ENCODE measurements at regions not wholly inside any gene's neighbourhood (a gene's known extent, or its start where the extent isn't known, plus 50 kb on each side); places are given as distances from the start of the nearest gene placed in this dataset.
"Not testable (repeated sequence)": the region's sequence is repeated elsewhere in the genome, so short reads cannot be mapped to it uniquely, and the experiment has no call there.

GRCh38 chr16:26856791-26857190 lies 209.9 kb upstream of the C16orf82 start:
- TF ChIP-seq, protein P1, sequence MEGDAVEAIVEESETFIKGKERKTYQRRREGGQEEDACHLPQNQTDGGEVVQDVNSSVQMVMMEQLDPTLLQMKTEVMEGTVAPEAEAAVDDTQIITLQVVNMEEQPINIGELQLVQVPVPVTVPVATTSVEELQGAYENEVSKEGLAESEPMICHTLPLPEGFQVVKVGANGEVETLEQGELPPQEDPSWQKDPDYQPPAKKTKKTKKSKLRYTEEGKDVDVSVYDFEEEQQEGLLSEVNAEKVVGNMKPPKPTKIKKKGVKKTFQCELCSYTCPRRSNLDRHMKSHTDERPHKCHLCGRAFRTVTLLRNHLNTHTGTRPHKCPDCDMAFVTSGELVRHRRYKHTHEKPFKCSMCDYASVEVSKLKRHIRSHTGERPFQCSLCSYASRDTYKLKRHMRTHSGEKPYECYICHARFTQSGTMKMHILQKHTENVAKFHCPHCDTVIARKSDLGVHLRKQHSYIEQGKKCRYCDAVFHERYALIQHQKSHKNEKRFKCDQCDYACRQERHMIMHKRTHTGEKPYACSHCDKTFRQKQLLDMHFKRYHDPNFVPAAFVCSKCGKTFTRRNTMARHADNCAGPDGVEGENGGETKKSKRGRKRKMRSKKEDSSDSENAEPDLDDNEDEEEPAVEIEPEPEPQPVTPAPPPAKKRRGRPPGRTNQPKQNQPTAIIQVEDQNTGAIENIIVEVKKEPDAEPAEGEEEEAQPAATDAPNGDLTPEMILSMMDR (IDR thresholded peaks at IDR 0.05; ENCODE audit: borderline replicate concordance, control extremely low read depth, extremely low read depth, insufficient read depth, missing control alignments) = no peak
- in situ Hi-C loops (cut with MboI; ENCODE audit: low sequenced_read_pairs, unreplicated experiment) = no loop called here
- no peak for DNase-seq (ENCODE audit: low spot score)

DNA sequence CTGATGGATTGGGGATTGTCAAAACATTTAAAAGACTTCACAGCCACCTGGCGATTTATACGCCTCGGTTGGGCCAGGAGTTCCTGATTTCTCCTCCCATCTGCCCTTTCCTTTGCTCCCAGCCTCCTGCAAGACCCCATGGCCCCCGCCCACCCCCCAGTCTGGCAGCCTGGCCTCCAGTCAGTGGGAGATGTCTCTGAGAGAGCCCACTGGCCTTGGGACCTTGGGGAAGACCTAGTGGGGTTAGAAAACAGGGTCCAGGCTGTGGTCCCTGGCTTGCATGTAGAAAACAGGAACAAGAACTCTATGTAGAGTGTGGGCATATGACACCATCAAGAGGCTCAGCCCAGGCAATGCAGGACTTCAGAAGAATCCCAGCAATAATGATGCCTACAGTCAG lies 209.4 kb upstream of the C16orf82 start:
- TF ChIP-seq, protein P1 (IDR thresholded peaks at IDR 0.05; ENCODE audit: borderline replicate concordance, control extremely low read depth, extremely low read depth, insufficient read depth, missing control alignments) = no peak
- DNase-seq (ENCODE audit: low spot score) = no peak
- in situ Hi-C loops (cut with MboI; ENCODE audit: low sequenced_read_pairs, unreplicated experiment) = no loop called here

- DNase-seq (ENCODE audit: low spot score) = no peak
- TF ChIP-seq, protein P1 (IDR thresholded peaks at IDR 0.05; ENCODE audit: borderline replicate concordance, control extremely low read depth, extremely low read depth, insufficient read depth, missing control alignments) = no peak
- in situ Hi-C loops (cut with MboI; ENCODE audit: low sequenced_read_pairs, unreplicated experiment) = no loop called here
Measured at GRCh38 chr16:26860506-26860905, 206.2 kb upstream of the C16orf82 start.

DNA sequence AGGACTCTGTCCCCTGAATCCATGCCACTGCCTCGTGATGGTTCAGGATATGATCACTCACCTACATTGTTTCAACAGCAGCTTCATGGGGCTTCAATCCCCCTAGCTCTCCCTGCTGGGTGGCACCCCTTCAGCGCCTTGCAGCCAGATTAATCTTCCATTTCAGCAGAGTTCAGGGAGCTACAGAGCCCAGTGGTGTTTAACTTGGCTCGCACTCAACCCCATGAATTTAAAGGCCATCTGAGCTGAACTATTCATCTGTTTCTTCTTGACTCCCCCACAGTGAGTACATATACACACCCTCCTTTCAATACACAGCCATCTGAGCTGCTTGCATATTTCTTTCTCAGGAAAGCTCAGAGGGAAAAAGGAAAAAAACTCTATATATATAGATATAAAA lies 202.8 kb upstream of the C16orf82 start:
- DNase-seq (ENCODE audit: low spot score) = no peak
- TF ChIP-seq, protein P1 (IDR thresholded peaks at IDR 0.05; ENCODE audit: borderline replicate concordance, control extremely low read depth, extremely low read depth, insufficient read depth, missing control alignments) = no peak
- in situ Hi-C loops (cut with MboI; ENCODE audit: low sequenced_read_pairs, unreplicated experiment) = no loop called here

DNA sequence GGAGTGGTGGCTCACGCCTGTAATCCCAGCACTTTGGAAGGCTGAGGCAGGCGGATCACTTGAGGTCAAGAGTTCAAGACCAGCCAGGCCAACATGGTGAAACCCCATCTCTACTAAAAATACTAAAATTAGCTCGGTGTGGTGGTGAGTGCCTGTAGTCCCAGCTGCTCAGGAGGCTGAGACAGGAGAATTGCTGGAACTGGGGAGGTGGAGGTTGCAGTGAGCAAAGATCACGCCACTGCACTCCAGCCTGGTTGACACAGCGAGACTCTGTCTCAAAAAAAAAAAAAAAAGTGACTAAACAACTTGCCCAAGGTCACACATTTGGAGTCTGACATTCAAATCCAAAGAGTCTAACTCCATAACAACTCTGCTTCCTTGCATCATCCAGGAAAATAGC lies 192.4 kb upstream of the C16orf82 start:
- DNase-seq (ENCODE audit: low spot score); in situ Hi-C loops (cut with MboI; ENCODE audit: low sequenced_read_pairs, unreplicated experiment): not testable (repeated sequence)

GRCh38 chr16:26877421-26877820 lies 189.3 kb upstream of the C16orf82 start:
- TF ChIP-seq, protein P1 (IDR thresholded peaks at IDR 0.05; ENCODE audit: borderline replicate concordance, control extremely low read depth, extremely low read depth, insufficient read depth, missing control alignments) = no peak
- no peak for DNase-seq (ENCODE audit: low spot score)
- in situ Hi-C loops (cut with MboI; ENCODE audit: low sequenced_read_pairs, unreplicated experiment) = no loop called here

DNA sequence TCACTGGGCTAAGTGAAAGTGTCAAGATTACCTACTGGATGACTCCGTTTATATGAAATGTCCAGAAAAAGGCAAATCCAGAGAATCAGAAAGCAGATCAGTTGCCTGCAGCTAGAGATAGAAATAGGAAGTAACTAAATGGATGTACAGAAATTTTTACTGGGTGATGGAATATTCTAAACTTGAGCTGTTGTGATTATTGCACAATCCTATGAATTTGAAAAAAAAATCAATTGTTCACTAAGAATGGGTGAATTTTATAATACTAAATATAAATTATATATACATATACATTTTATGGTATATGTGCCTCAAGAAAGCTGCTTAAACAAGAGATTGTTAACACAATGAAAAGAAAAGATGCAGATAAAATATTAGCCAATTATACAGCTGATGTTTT lies 181.1 kb upstream of the C16orf82 start:
- DNase-seq (ENCODE audit: low spot score) = no peak
- TF ChIP-seq, protein P1 (IDR thresholded peaks at IDR 0.05; ENCODE audit: borderline replicate concordance, control extremely low read depth, extremely low read depth, insufficient read depth, missing control alignments) = no peak
- in situ Hi-C loops (cut with MboI; ENCODE audit: low sequenced_read_pairs, unreplicated experiment) = no loop called here

All from GM13976 (cell line).